Spleen (tissue), 11 donors: ENCODE measurements at regions not wholly inside any gene's neighbourhood (a gene's known extent, or its start where the extent isn't known, plus 50 kb on each side); places are given as distances from the start of the nearest gene placed in this dataset.

Experiments used
- DNase-seq: peaks from one replicate; pipeline ENCODE4 v3.0.0-alpha.2; 2020
- H3K27ac ChIP-seq, 8 donors: fragments of 200-600 bp; sonication (generic) in 7 of 8; 1 replicate in 4 of 8; 2 replicates in 4 of 8; pipeline versions ENCODE4 v1.5.0 to v1.8.0; 2016 to 2021; ENCODE audit warnings: inconsistent platforms in 4 of 8, mild to moderate bottlenecking in 4 of 8, moderate library complexity in 1 of 8
- H3K27me3 ChIP-seq, 7 donors: fragments of 200-600 bp; sonication (generic) in 6 of 7; replicated peaks in 1 of 7; 1 replicate in 4 of 7; 2 replicates in 3 of 7; pipeline versions ENCODE4 v1.5.0 to v1.8.0; 2016 to 2021; ENCODE audit warnings: inconsistent platforms in 3 of 7, mild to moderate bottlenecking in 1 of 7
- H3K36me3 ChIP-seq, 6 donors: fragments of 200-600 bp; sonication (generic) in 5 of 6; 1 replicate in 4 of 6; 2 replicates in 2 of 6; pipeline versions ENCODE4 v1.5.0 to v1.8.0; 2016 to 2021; ENCODE audit warnings: inconsistent platforms in 2 of 6
- H3K4me1 ChIP-seq, 6 donors: fragments of 200-600 bp; sonication (generic) in 5 of 6; 1 replicate in 3 of 6; 2 replicates in 3 of 6; pipeline versions ENCODE4 v1.5.0 to v1.8.0; 2016 to 2021; ENCODE audit warnings: inconsistent platforms in 3 of 6
- H3K4me3 ChIP-seq, 8 donors: fragments of 200-600 bp; sonication (generic) in 7 of 8; 1 replicate in 4 of 8; 2 replicates in 4 of 8; pipeline versions ENCODE4 v1.5.0 to v1.8.0; 2016 to 2021; ENCODE audit warnings: inconsistent platforms in 4 of 8, mild to moderate bottlenecking in 4 of 8, moderate library complexity in 2 of 8
- H3K9me3 ChIP-seq, 8 donors: fragments of 200-600 bp; sonication (generic) in 7 of 8; 1 replicate in 4 of 8; 2 replicates in 4 of 8; pipeline versions ENCODE4 v1.5.0 to v1.8.0; 2016 to 2021; ENCODE audit warnings: inconsistent platforms in 4 of 8
- POLR2A ChIP-seq, 3 donors: fragments of 450-650 bp; IDR thresholded peaks; one replicate each; pipeline ENCODE4 v1.5.1; 2017; ENCODE audit warnings: antibody characterized with exemption in 3 of 3, mild to moderate bottlenecking in 1 of 3
- POLR2AphosphoS5 ChIP-seq, 3 donors: sonication (generic); formaldehyde crosslinking; IDR thresholded peaks; one replicate each; pipeline ENCODE4 v1.5.1; 2017; ENCODE audit warnings: antibody characterized with exemption in 3 of 3
- WGBS, 5 donors: extraction: QIAGEN DNeasy Blood & Tissue Kit in 3 of 5; methylation state at CpG; one replicate each; pipeline versions ENCODE4 v1.1.5 to v1.1.7; 2013 to 2018; 5-methylcytosine and 5-hydroxymethylcytosine counted together
- intact Hi-C: fragments of 100-400 bp; cut with DNase I; formaldehyde crosslinking; loops from one replicate; pipeline ENCODE4 v1.15.0; 2023; ENCODE audit warnings: low total_unique reads
- TF ChIP-seq, protein P1 (sequence below), 11 experiments: fragments of 200-600 bp in 7 of 11; fragments of 450-650 bp in 4 of 11; sonication (generic) in 4 of 11; IDR thresholded peaks in 8 of 11; conservative IDR thresholded peaks in 3 of 11; 1 replicate in 7 of 11; 2 replicates in 4 of 11; pipeline versions ENCODE4 v1.4.0 to v1.8.0; 2016 to 2021; ENCODE audit warnings: antibody characterized with exemption in 11 of 11, inconsistent platforms in 4 of 11, mild to moderate bottlenecking in 1 of 11
- donor health status: healthy with polysubstance abuse.
- donor health status: DM: no; HTN: no; CAD: no; lungs with moderate emphysema.
- donor health status: DM: no; HTN: no; CAD: no.
- donor health status: Bipolar disorder and iron deficiency.
- donor health status: healthy.
- donor health status: DM: no; HTN: no; CAD: no.
- donor health status: DM: yes; HTN: yes; CAD: no.

DNA sequence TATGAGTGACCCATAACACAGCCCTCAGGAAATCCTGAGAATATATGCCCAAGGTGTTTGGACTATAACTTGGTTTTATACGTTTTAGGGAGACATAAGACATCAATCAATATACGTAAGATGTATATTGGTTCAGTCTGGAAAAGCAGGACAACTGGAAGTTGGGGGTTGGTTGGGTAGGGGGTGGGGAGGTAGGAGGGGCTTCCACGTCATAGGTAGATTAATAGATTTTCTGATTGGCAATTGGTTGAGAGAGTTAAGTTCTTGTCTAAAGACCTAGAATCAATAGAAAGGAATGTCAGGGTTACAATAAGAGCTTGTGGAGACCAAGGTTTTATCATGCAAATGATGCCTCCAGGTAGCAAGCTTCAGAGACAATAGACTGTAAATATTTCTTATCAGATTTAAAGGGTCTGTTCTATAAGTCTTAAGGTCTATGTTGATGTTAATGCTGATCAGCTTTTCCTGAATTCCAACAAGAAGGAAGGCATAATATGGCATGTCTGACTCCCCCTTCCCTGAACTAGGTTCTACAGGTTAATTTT is 2267.7 kb upstream of the ACO1 start:
- Histone ChIP-seq H3K27me3 (no peaks in the 10 kb centered on the region), H3K36me3 (no peaks in the 10 kb centered on the region), H3K4me1 (no peaks in the 10 kb centered on the region), H3K9me3 (peaks cover 0 to 16% (median 0%) of the 10 kb centered on the region in 8 donors), H3K27ac (no peak overlapping the region), H3K4me3 (no peak overlapping the region)
- no peak for TF ChIP-seq POLR2A (IDR thresholded peaks at IDR 0.05)
- TF ChIP-seq POLR2AphosphoS5 (IDR thresholded peaks at IDR 0.05), result no peak
- TF ChIP-seq, protein P1, sequence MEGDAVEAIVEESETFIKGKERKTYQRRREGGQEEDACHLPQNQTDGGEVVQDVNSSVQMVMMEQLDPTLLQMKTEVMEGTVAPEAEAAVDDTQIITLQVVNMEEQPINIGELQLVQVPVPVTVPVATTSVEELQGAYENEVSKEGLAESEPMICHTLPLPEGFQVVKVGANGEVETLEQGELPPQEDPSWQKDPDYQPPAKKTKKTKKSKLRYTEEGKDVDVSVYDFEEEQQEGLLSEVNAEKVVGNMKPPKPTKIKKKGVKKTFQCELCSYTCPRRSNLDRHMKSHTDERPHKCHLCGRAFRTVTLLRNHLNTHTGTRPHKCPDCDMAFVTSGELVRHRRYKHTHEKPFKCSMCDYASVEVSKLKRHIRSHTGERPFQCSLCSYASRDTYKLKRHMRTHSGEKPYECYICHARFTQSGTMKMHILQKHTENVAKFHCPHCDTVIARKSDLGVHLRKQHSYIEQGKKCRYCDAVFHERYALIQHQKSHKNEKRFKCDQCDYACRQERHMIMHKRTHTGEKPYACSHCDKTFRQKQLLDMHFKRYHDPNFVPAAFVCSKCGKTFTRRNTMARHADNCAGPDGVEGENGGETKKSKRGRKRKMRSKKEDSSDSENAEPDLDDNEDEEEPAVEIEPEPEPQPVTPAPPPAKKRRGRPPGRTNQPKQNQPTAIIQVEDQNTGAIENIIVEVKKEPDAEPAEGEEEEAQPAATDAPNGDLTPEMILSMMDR (IDR thresholded peaks at IDR 0.05 in 8 of 11, conservative IDR thresholded peaks at IDR 0.05 in 3 of 11), result no peak
- DNase-seq, result no peak
- 74 to 87% (median 81%) methylated on average over 3 of the region's 3 CpGs for WGBS, 5 donors
- intact Hi-C loops, result no loop called here

DNA sequence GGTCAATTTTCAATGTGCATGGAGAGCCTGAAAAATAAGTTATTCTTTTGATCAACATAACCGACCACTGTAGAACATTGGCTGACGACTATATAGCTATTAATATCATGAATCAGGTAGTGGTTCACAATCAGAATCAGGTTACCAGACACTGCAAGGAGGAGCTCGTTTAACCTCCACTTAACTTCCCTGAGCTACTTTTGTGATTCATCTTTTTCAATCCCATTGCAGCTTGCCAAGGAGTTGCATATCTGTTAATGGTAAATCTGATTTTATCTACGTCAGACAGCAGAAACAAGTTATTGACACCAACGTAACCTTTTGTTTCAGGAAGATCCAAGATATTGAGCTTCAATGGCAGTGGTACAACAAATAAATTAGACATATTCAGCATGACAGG is 2263.8 kb upstream of the ACO1 start:
- Histone ChIP-seq H3K4me1 (no peaks in the 10 kb centered on the region), H3K9me3 (peaks cover 0 to 7% (median 0%) of the 10 kb centered on the region in 8 donors), H3K36me3 (no peaks in the 10 kb centered on the region), H3K27ac (no peak overlapping the region), H3K4me3 (no peak overlapping the region), H3K27me3 (no peaks in the 10 kb centered on the region)
- 60 to 72% (median 63%) methylated on average over 5 of the region's 5 CpGs for WGBS, 5 donors
- no peak for DNase-seq
- intact Hi-C loops, result no loop called here
- TF ChIP-seq, protein P1 (IDR thresholded peaks at IDR 0.05 in 8 of 11, conservative IDR thresholded peaks at IDR 0.05 in 3 of 11), result no peak
- TF ChIP-seq POLR2AphosphoS5 (IDR thresholded peaks at IDR 0.05) (no peak), POLR2A (IDR thresholded peaks at IDR 0.05) (no peak)

DNA sequence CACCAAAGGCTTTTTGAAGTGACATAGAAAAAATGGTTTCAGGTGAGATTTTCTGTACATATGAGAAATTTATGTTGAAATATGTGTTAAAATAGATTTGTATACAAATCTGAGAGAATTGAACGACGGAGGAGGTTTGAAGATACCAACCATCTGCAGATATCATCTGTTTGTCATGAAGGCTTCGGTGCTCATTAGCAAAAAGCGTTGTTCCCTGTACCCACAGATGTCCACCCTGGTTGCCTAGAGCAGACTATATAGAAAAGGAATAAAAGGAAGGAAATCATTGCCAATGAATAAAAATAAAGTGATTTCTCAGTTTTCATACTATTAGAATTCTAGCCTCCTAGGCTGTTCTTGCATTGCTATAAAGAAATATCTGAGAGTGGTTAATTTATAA is 2262.8 kb upstream of the ACO1 start:
- no peaks in the 10 kb centered on the region for H3K4me1 ChIP-seq
- no peak overlapping the region for H3K27ac ChIP-seq
- no peak for DNase-seq
- peaks cover 0 to 7% (median 0%) of the 10 kb centered on the region in 8 donors for H3K9me3 ChIP-seq
- no peak for TF ChIP-seq POLR2AphosphoS5 (IDR thresholded peaks at IDR 0.05)
- no peaks in the 10 kb centered on the region for H3K27me3 ChIP-seq
- intact Hi-C loops, result no loop called here
- no peak overlapping the region for H3K4me3 ChIP-seq
- no peaks in the 10 kb centered on the region for H3K36me3 ChIP-seq
- WGBS, 5 donors, result 90 to 94% (median 92%) methylated on average over 4 of the region's 4 CpGs

- Histone ChIP-seq H3K27me3 (no peaks in the 10 kb centered on the region), H3K4me1 (no peaks in the 10 kb centered on the region), H3K4me3 (no peak overlapping the region), H3K9me3 (no peaks in the 10 kb centered on the region), H3K27ac (no peak overlapping the region), H3K36me3 (no peaks in the 10 kb centered on the region)
- TF ChIP-seq POLR2AphosphoS5 (IDR thresholded peaks at IDR 0.05) (no peak), POLR2A (IDR thresholded peaks at IDR 0.05) (no peak)
- TF ChIP-seq, protein P1 (IDR thresholded peaks at IDR 0.05 in 8 of 11, conservative IDR thresholded peaks at IDR 0.05 in 3 of 11), result no peak
- DNase-seq, result no peak
- intact Hi-C loops, result no loop called here
Measured at GRCh38 chr9:30125881-30126280, 2258.6 kb upstream of the ACO1 start.

DNA sequence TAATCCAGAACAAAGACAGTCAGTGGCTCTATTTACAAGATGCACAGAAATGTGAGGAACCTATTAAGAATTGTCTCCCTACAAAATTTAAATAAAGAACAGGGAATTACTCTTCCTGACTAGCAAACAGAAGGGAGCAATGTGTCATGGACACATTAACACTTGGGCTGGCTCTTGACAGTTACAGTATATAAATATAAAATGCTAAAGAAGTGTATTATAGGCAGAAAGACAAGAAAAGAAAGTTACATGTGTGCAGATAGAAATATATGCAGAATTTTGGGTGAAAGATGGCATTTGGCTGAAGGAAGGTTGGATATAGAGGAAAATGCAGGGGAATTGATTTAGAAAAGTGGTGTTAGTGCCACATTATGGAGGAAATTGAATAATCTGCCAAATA is 2257.1 kb upstream of the ACO1 start:
- H3K27me3 ChIP-seq, result no peaks in the 10 kb centered on the region
- TF ChIP-seq POLR2AphosphoS5 (IDR thresholded peaks at IDR 0.05), result no peak
- TF ChIP-seq, protein P1 (IDR thresholded peaks at IDR 0.05 in 8 of 11, conservative IDR thresholded peaks at IDR 0.05 in 3 of 11), result no peak
- no peak for TF ChIP-seq POLR2A (IDR thresholded peaks at IDR 0.05)
- H3K4me1 ChIP-seq, result no peaks in the 10 kb centered on the region
- DNase-seq, result no peak
- intact Hi-C loops, result no loop called here
- H3K36me3 ChIP-seq, result no peaks in the 10 kb centered on the region
- no peak overlapping the region for H3K4me3 ChIP-seq
- H3K27ac ChIP-seq, result no peak overlapping the region
- no peaks in the 10 kb centered on the region for H3K9me3 ChIP-seq
